H1 (cell line): ENCODE measurements at regions not wholly inside any gene's neighbourhood (a gene's known extent, or its start where the extent isn't known, plus 50 kb on each side); places are given as distances from the start of the nearest gene placed in this dataset.

ENCODE experiments used
- CTCF ChIA-PET: fragments of 300-600 bp; sonication (Branson Sonifier 250); formaldehyde crosslinking; loops from one replicate; lab custom pipeline; 2021; ENCODE audit not compliant: partially characterized antibody; lab: Charles Lee
- POLR2A ChIA-PET: fragments of 300-600 bp; sonication (Branson Sonifier 250); formaldehyde crosslinking; loops from one replicate; lab custom pipeline; 2021; ENCODE audit warnings: inconsistent platforms; ENCODE audit not compliant: partially characterized antibody; lab: Charles Lee
- DNase-seq, 2 experiments: peaks; one replicate each; pipeline versions ENCODE4 v3.0.0 to v3.0.0-alpha.2; 2010 to 2022; ENCODE audit warnings: low spot score in 2 of 2, low read depth in 1 of 2, mixed read lengths in 1 of 2
- FAIRE-seq: peaks from 2 replicates; lab custom pipeline; 2011; peaks lifted over from hg19 to GRCh38; lab: Jason Lieb, UNC
- H2AFZ ChIP-seq: 2 replicates; pipeline ENCODE4 v1.8.1; 2012; ENCODE audit warnings: low read length, inconsistent platforms
- H2AK5ac ChIP-seq: 2 replicates; pipeline ENCODE4 v1.6.1; 2013; ENCODE audit warnings: low read depth, low read length
- H2BK120ac ChIP-seq: replicated peaks from 2 replicates; pipeline ENCODE3; 2013; ENCODE audit warnings: low read depth, low read length, inconsistent platforms
- H2BK12ac ChIP-seq: 2 replicates; pipeline ENCODE4 v1.6.1; 2013; ENCODE audit warnings: low read depth, low read length
- H2BK15ac ChIP-seq: 2 replicates; pipeline ENCODE4 v1.6.1; 2013; ENCODE audit warnings: low read length
- H2BK20ac ChIP-seq: 2 replicates; pipeline ENCODE4 v1.6.1; 2013; ENCODE audit warnings: low read length
- H2BK5ac ChIP-seq: 2 replicates; pipeline ENCODE4 v1.6.1; 2013; ENCODE audit warnings: low read depth, low read length
- H3K14ac ChIP-seq: 2 replicates; pipeline ENCODE4 v1.6.1; 2013; ENCODE audit warnings: inconsistent platforms; ENCODE audit not compliant: insufficient read length
- H3K18ac ChIP-seq: 2 replicates; pipeline ENCODE4 v1.6.1; 2013; ENCODE audit warnings: low read length; ENCODE audit errors: extremely low read depth
- H3K23ac ChIP-seq: 2 replicates; pipeline ENCODE4 v1.6.1; 2013; ENCODE audit warnings: inconsistent platforms; ENCODE audit not compliant: insufficient read length
- H3K23me2 ChIP-seq: 2 replicates; pipeline ENCODE4 v1.6.1; 2013; ENCODE audit warnings: low read depth, low read length
- H3K27ac ChIP-seq: 2 replicates; pipeline ENCODE4 v1.6.1; 2011; ENCODE audit warnings: low read depth, low read length, inconsistent platforms
- H3K27me3 ChIP-seq, 4 experiments: replicated peaks in 1 of 4; 1 replicate in 1 of 4; 2 replicates in 3 of 4; pipeline versions ENCODE4 v1.6.1 to v1.8.1; 2011 to 2013; ENCODE audit warnings: low read length in 3 of 4, mild to moderate bottlenecking in 3 of 4, inconsistent platforms in 2 of 4, mixed read lengths in 2 of 4, moderate library complexity in 1 of 4; ENCODE audit not compliant: control insufficient read depth in 3 of 4, insufficient read depth in 3 of 4; ENCODE audit errors: extremely low read depth in 1 of 4
- H3K36me3 ChIP-seq, 4 experiments: 2 replicates each; pipeline versions ENCODE4 v1.6.1 to v1.8.1; 2011 to 2013; ENCODE audit warnings: mild to moderate bottlenecking in 4 of 4, low read length in 3 of 4, moderate library complexity in 2 of 4, control low read depth in 1 of 4, inconsistent platforms in 1 of 4; ENCODE audit not compliant: insufficient read depth in 4 of 4, control insufficient read depth in 2 of 4
- H3K4ac ChIP-seq: replicated peaks from 2 replicates; pipeline ENCODE3; 2013; ENCODE audit warnings: low read length, low read depth, mixed read lengths, inconsistent platforms; ENCODE audit not compliant: insufficient read length
- H3K4me1 ChIP-seq, 4 experiments: replicated peaks in 1 of 4; 1 replicate in 1 of 4; 2 replicates in 3 of 4; pipeline versions ENCODE4 v1.6.1 to v1.8.1; 2011 to 2013; ENCODE audit warnings: low read length in 3 of 4, inconsistent platforms in 2 of 4, mixed read lengths in 1 of 4; ENCODE audit not compliant: insufficient read depth in 4 of 4, control insufficient read depth in 3 of 4
- H3K4me2 ChIP-seq, 2 experiments: 2 replicates each; pipeline versions ENCODE4 v1.6.1 to v1.8.1; 2011 to 2013; ENCODE audit warnings: low read depth in 2 of 2, low read length in 2 of 2, control low read depth in 1 of 2, inconsistent platforms in 1 of 2, mild to moderate bottlenecking in 1 of 2; ENCODE audit not compliant: insufficient read depth in 1 of 2
- H3K4me3 ChIP-seq, 4 experiments: fragments of 200-600, 300-600 bp in 1 of 4; sonication (generic), shearing (Covaris generic), sonication (Bioruptor Twin) in 1 of 4; 2 replicates each; pipeline versions ENCODE4 v1.5.1 to v1.8.1; 2011 to 2016; ENCODE audit warnings: low read length in 4 of 4, low read depth in 3 of 4, control low read depth in 2 of 4, inconsistent platforms in 2 of 4, mild to moderate bottlenecking in 2 of 4, mixed read lengths in 1 of 4, moderate library complexity in 1 of 4; ENCODE audit not compliant: insufficient read depth in 2 of 4; ENCODE audit errors: extremely low read depth in 1 of 4
- H3K56ac ChIP-seq: replicated peaks from 2 replicates; pipeline ENCODE3; 2013; ENCODE audit warnings: low read depth, mild to moderate bottlenecking, mixed read lengths, low read length, inconsistent platforms; ENCODE audit not compliant: insufficient read length
- H3K79me1 ChIP-seq: 2 replicates; pipeline ENCODE4 v1.6.1; 2013; ENCODE audit warnings: low read depth, low read length, control low read depth
- H3K79me2 ChIP-seq, 2 experiments: 2 replicates each; pipeline versions ENCODE4 v1.6.1 to v1.8.1; 2012 to 2013; ENCODE audit warnings: low read length in 2 of 2, mild to moderate bottlenecking in 2 of 2, inconsistent platforms in 1 of 2; ENCODE audit not compliant: insufficient read depth in 2 of 2, control insufficient read depth in 1 of 2
- H3K9ac ChIP-seq, 4 experiments: replicated peaks in 1 of 4; 1 replicate in 1 of 4; 2 replicates in 3 of 4; pipeline versions ENCODE4 v1.6.1 to v1.8.1; 2011 to 2013; ENCODE audit warnings: low read depth in 3 of 4, low read length in 3 of 4, control low read depth in 2 of 4, mild to moderate bottlenecking in 2 of 4, moderate library complexity in 2 of 4, inconsistent platforms in 1 of 4; ENCODE audit errors: extremely low read depth in 1 of 4
- H3K9me3 ChIP-seq, 2 experiments: 2 replicates each; pipeline versions ENCODE4 v1.6.1 to v1.8.1; 2012 to 2013; ENCODE audit warnings: mild to moderate bottlenecking in 2 of 2, moderate library complexity in 2 of 2, control low read depth in 1 of 2, inconsistent platforms in 1 of 2, low read depth in 1 of 2, low read length in 1 of 2, mixed read lengths in 1 of 2; ENCODE audit not compliant: insufficient read depth in 2 of 2
- H4K20me1 ChIP-seq, 2 experiments: replicated peaks in 1 of 2; 2 replicates each; pipeline versions ENCODE3 to v1.8.1; 2011 to 2013; ENCODE audit warnings: inconsistent platforms in 2 of 2, low read length in 2 of 2, mild to moderate bottlenecking in 1 of 2; ENCODE audit not compliant: insufficient read depth in 2 of 2, control insufficient read depth in 1 of 2
- H4K5ac ChIP-seq: 2 replicates; pipeline ENCODE4 v1.6.1; 2013; ENCODE audit warnings: low read length, low read depth, mixed read lengths, inconsistent platforms; ENCODE audit not compliant: insufficient read length
- H4K8ac ChIP-seq: 2 replicates; pipeline ENCODE4 v1.8.0; 2013; ENCODE audit warnings: mild to moderate bottlenecking, moderate library complexity, low read length, inconsistent platforms; ENCODE audit not compliant: insufficient read depth; ENCODE audit errors: extremely low read depth
- H4K91ac ChIP-seq: replicated peaks from 2 replicates; pipeline ENCODE3; 2013; ENCODE audit warnings: low read length, mixed read lengths, inconsistent platforms; ENCODE audit not compliant: insufficient read length
- HDAC6 ChIP-seq: IDR thresholded peaks from one replicate; pipeline ENCODE4 v1.7.1; 2012; ENCODE audit warnings: low read depth, mild to moderate bottlenecking, inconsistent platforms, low read length, moderate library complexity
- MAX ChIP-seq: IDR thresholded peaks from 2 replicates; pipeline ENCODE4 v1.6.1; 2012; ENCODE audit warnings: inconsistent platforms
- NANOG ChIP-seq: IDR thresholded peaks from 2 replicates; pipeline ENCODE4 v1.6.1; 2011; ENCODE audit warnings: low read length, low read depth, mild to moderate bottlenecking, inconsistent platforms; ENCODE audit not compliant: insufficient read depth, poor library complexity, severe bottlenecking
- NRF1 ChIP-seq: IDR thresholded peaks from 2 replicates; pipeline ENCODE4 v1.6.1; 2011; ENCODE audit warnings: mild to moderate bottlenecking, low read depth, low read length, improper control_type of control experiment
- POLR2A ChIP-seq, 2 experiments: IDR thresholded peaks; 1 replicate in 1 of 2; 2 replicates in 1 of 2; pipeline ENCODE4 v1.6.1; 2011; ENCODE audit warnings: low read depth in 2 of 2, low read length in 2 of 2, mild to moderate bottlenecking in 2 of 2; ENCODE audit errors: control extremely low read depth in 1 of 2
- POU5F1 ChIP-seq: IDR thresholded peaks from 2 replicates; pipeline ENCODE4 v1.6.1; 2011; ENCODE audit warnings: low read depth, mild to moderate bottlenecking, low read length, moderate library complexity
- RBBP5 ChIP-seq: IDR thresholded peaks from 2 replicates; pipeline ENCODE4 v1.7.1; 2012; ENCODE audit warnings: low read depth, mild to moderate bottlenecking, inconsistent platforms, low read length, moderate library complexity, borderline replicate concordance
- RFX5 ChIP-seq: IDR thresholded peaks from 2 replicates; pipeline ENCODE4 v1.6.1; 2011; ENCODE audit warnings: low read depth, low read length, improper control_type of control experiment, borderline replicate concordance
- RXRA ChIP-seq: IDR thresholded peaks from 2 replicates; pipeline ENCODE4 v1.6.1; 2011; ENCODE audit warnings: low read depth, mild to moderate bottlenecking, low read length, moderate library complexity; ENCODE audit not compliant: insufficient read depth
- SRF ChIP-seq: IDR thresholded peaks from 2 replicates; pipeline ENCODE4 v1.6.1; 2011; ENCODE audit warnings: mild to moderate bottlenecking, low read depth, low read length, moderate library complexity
- TAF7 ChIP-seq: optimal IDR thresholded peaks from 2 replicates; pipeline ENCODE3; 2011; ENCODE audit warnings: low read depth, mild to moderate bottlenecking, inconsistent platforms, low read length, moderate library complexity, borderline replicate concordance
- TBP ChIP-seq: IDR thresholded peaks from 2 replicates; pipeline ENCODE4 v1.6.1; 2011; ENCODE audit warnings: low read depth, low read length, improper control_type of control experiment
- WGBS, 2 experiments: shearing (Covaris generic) in 1 of 2; methylation state at CpG; one replicate each; pipeline versions ENCODE4 v1.1.6 to v1.1.7; 2013 to 2015; ENCODE audit warnings: low lambda C conversion rate in 2 of 2, mixed read lengths in 2 of 2, inconsistent platforms in 1 of 2, low coverage in 1 of 2, missing lambda C conversion rate in 1 of 2; ENCODE audit not compliant: insufficient replicate concordance in 2 of 2, insufficient coverage in 1 of 2, insufficient read length in 1 of 2; ENCODE audit errors: extremely low coverage in 1 of 2, missing lambda C conversion rate in 1 of 2; 5-methylcytosine and 5-hydroxymethylcytosine counted together
- TF ChIP-seq, protein P1 (sequence below): IDR thresholded peaks from 2 replicates; pipeline ENCODE4 v1.6.1; 2012; ENCODE audit warnings: inconsistent platforms

DNA sequence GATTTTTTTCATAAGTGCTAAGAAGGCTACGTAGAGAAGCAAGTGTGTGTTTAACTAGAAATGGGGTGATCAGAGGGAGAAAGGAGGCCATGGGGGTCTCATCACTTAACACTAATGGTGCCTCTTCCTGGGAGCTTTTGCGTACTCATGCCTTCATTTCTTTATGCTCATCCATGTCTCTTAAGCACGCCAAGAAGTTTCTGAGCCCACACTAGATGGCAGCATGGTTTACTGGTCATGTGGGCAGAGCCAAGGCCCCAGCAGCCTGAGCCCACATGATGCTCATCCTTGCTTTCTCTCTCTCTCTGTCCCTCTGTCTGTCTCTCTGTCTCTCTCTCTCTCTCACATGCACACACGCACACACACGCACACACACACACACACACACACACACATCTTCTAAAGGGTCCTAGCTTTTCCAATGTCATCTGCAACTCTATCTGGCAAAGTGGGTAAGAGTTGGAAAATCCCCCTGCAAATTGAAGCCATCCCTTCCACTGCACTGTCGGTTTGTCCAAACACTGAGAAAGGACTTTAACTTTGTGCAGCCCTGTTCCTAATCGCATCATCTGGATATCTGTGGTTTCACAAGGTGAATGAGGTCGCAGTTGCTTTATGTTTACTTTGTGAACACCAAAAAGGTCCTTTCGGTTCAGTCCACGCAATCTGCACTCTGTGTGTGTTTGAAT lies 137.1 kb upstream of the CCDC68 start:
- H3K9me3 ChIP-seq = no peaks in the 10 kb centered on the region
- ChIA-PET CTCF (interaction anchor here (0.6 to 1.6 kb wide), 6 partner anchors 12 to 416 kb away, joined by 3 to 4 read pairs (median 3); no protein-coding TSS in a partner anchor), POLR2A (no interaction called here)
- H2BK12ac ChIP-seq = no peak overlapping the region
- H3K27ac ChIP-seq = no peak overlapping the region
- no peak overlapping the region for H3K4ac ChIP-seq
- H2AFZ ChIP-seq = peak overlapping the region; percentile 81
- no peak overlapping the region for H2BK15ac ChIP-seq
- no peak overlapping the region for H3K4me2 ChIP-seq
- WGBS, 2 experiments = 76% methylated on average over 10 of the region's 10 CpGs; no CpG with 5 or more reads in 1 of the 2 experiments
- H3K18ac ChIP-seq = no peak overlapping the region
- H2BK20ac ChIP-seq = no peak overlapping the region
- H2AK5ac ChIP-seq = no peak overlapping the region
- H3K14ac ChIP-seq = no peak overlapping the region
- H2BK120ac ChIP-seq = no peak overlapping the region
- no peaks in the 10 kb centered on the region for H3K79me1 ChIP-seq
- DNase-seq (no peak), FAIRE-seq (peak; percentile 91)
- no peak overlapping the region for H3K23ac ChIP-seq
- H4K5ac ChIP-seq = no peak overlapping the region
- no peak overlapping the region for H3K56ac ChIP-seq
- H3K23me2 ChIP-seq = no peaks in the 10 kb centered on the region; the same call in 1 of the 2 replicates
- no peaks in the 10 kb centered on the region for H4K20me1 ChIP-seq
- no peaks in the 10 kb centered on the region for H3K79me2 ChIP-seq
- H2BK5ac ChIP-seq = no peak overlapping the region
- H3K36me3 ChIP-seq = no peaks in the 10 kb centered on the region
- no peaks in the 10 kb centered on the region for H3K27me3 ChIP-seq
- no peak overlapping the region for H3K4me3 ChIP-seq
- H4K91ac ChIP-seq = no peak overlapping the region
- H3K4me1 ChIP-seq = no peaks in the 10 kb centered on the region; a peak in 1 of 7 replicates
- no peak overlapping the region for H4K8ac ChIP-seq
- no peak overlapping the region for H3K9ac ChIP-seq
- TF ChIP-seq TBP = no peak
- TF ChIP-seq HDAC6 = no peak
- no peak for TF ChIP-seq POLR2A (IDR thresholded peaks at IDR 0.05; ENCODE audit: control extremely low read depth in 1 of 2, low read depth in 2 of 2, low read length in 2 of 2)
- TF ChIP-seq RFX5 = no peak
- no peak for TF ChIP-seq TAF7
- no peak for TF ChIP-seq RBBP5
- no peak for TF ChIP-seq NRF1
- no peak for TF ChIP-seq RXRA
- TF ChIP-seq, protein P1, sequence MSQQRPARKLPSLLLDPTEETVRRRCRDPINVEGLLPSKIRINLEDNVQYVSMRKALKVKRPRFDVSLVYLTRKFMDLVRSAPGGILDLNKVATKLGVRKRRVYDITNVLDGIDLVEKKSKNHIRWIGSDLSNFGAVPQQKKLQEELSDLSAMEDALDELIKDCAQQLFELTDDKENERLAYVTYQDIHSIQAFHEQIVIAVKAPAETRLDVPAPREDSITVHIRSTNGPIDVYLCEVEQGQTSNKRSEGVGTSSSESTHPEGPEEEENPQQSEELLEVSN = no peak
- TF ChIP-seq SRF = no peak
- no peak for TF ChIP-seq NANOG
- peak; percentile 62; the same call in 1 of the 2 replicates for TF ChIP-seq MAX
- TF ChIP-seq POU5F1 = no peak
